ENCODE measurements at regions not wholly inside any gene's neighbourhood (a gene's known extent, or its start where the extent isn't known, plus 50 kb on each side); places are given as distances from the start of the nearest gene placed in this dataset.

GRCh38 chr2:201542291-201542690 is 90.8 kb downstream of the STRADB start:
- TF ChIP-seq CTCF (IDR thresholded peaks at IDR 0.05; ENCODE audit: insufficient read depth, low read depth, low read length) (no peak), EZH2 (IDR thresholded peaks at IDR 0.05; ENCODE audit: insufficient read depth, low read length) (no peak)
